ENCODE measurements at regions not wholly inside any gene's neighbourhood (a gene's known extent, or its start where the extent isn't known, plus 50 kb on each side); places are given as distances from the start of the nearest gene placed in this dataset.

GRCh38 chr7:119033641-119034040 is 809.1 kb downstream of the ANKRD7 start:
- no peak for TF ChIP-seq POLR2A (IDR thresholded peaks at IDR 0.05)
- intact Hi-C loops (cut with DNase I) = no loop called here
- 52 to 72% (median 58%) methylated on average over 3 of the region's 3 CpGs for WGBS, 4 donors
- Histone ChIP-seq H3K4me3 (no peak overlapping the region), H3K27me3 (no peaks in the 10 kb centered on the region), H3K9me3 (peaks cover 0 to 17% (median 0%) of the 10 kb centered on the region in 12 donors), H3K4me1 (no peaks in the 10 kb centered on the region), H3K36me3 (no peaks in the 10 kb centered on the region), H3K27ac (no peak overlapping the region)
- DNase-seq (no peak), ATAC-seq (no peak)

- no peaks in the 10 kb centered on the region for H3K27me3 ChIP-seq
- no peak for DNase-seq
- H3K4me3 ChIP-seq = no peak overlapping the region
- H3K27ac ChIP-seq = no peak overlapping the region
- intact Hi-C loops (cut with DNase I) = no loop called here
- H3K9me3 ChIP-seq = peaks cover 0 to 7% (median 0%) of the 10 kb centered on the region in 12 donors
- no peak for ATAC-seq
- no peaks in the 10 kb centered on the region for H3K36me3 ChIP-seq
- TF ChIP-seq POLR2A (IDR thresholded peaks at IDR 0.05) (no peak), CTCF (IDR thresholded peaks at IDR 0.05) (no peak)
- no peaks in the 10 kb centered on the region for H3K4me1 ChIP-seq
- WGBS, 4 donors = 48 to 64% (median 56%) methylated on average over 2 of the region's 2 CpGs
These were observed 813.4 kb downstream of the ANKRD7 start for GRCh38 chr7:119037941-119038340.

GRCh38 chr7:119046068-119046467 is 821.6 kb downstream of the ANKRD7 start:
- no peak overlapping the region for H3K27ac ChIP-seq
- ATAC-seq (no peak), DNase-seq (no peak)
- no peaks in the 10 kb centered on the region for H3K36me3 ChIP-seq
- no peaks in the 10 kb centered on the region for H3K4me1 ChIP-seq
- peaks cover 0 to 2% (median 0%) of the 10 kb centered on the region in 12 donors for H3K9me3 ChIP-seq
- TF ChIP-seq POLR2A (IDR thresholded peaks at IDR 0.05) (no peak), CTCF (IDR thresholded peaks at IDR 0.05) (no peak)
- H3K4me3 ChIP-seq = no peak overlapping the region
- intact Hi-C loops (cut with DNase I) = no loop called here
- H3K27me3 ChIP-seq = no peaks in the 10 kb centered on the region
- WGBS, 4 donors = 92 to 100% (median 95%) methylated on average over 1 of the region's 1 CpG

- no peaks in the 10 kb centered on the region for H3K27me3 ChIP-seq
- intact Hi-C loops (cut with DNase I) = no loop called here
- no peak for TF ChIP-seq POLR2A (IDR thresholded peaks at IDR 0.05)
- TF ChIP-seq CTCF (IDR thresholded peaks at IDR 0.05) = no peak
- DNase-seq (no peak), ATAC-seq (no peak)
- H3K9me3 ChIP-seq = peaks cover 0 to 4% (median 0%) of the 10 kb centered on the region in 12 donors
- 78 to 84% (median 83%) methylated on average over 4 of the region's 4 CpGs for WGBS, 4 donors
- H3K36me3 ChIP-seq = no peaks in the 10 kb centered on the region
- no peak overlapping the region for H3K4me3 ChIP-seq
- H3K4me1 ChIP-seq = no peaks in the 10 kb centered on the region
- no peak overlapping the region for H3K27ac ChIP-seq
These were observed 841.5 kb downstream of the ANKRD7 start for GRCh38 chr7:119065966-119066365.

GRCh38 chr7:119086026-119086425 is 861.5 kb downstream of the ANKRD7 start:
- WGBS, 4 donors = 72 to 88% (median 83%) methylated on average over 1 of the region's 1 CpG
- TF ChIP-seq CTCF (IDR thresholded peaks at IDR 0.05) = no peak
- TF ChIP-seq POLR2A (IDR thresholded peaks at IDR 0.05) = no peak
- no peaks in the 10 kb centered on the region for H3K27me3 ChIP-seq
- no peak overlapping the region for H3K27ac ChIP-seq
- H3K9me3 ChIP-seq = peaks cover 0 to 9% (median 2%) of the 10 kb centered on the region in 12 donors
- no peak for ATAC-seq
- DNase-seq = no peak
- no peak overlapping the region for H3K4me3 ChIP-seq
- no peaks in the 10 kb centered on the region for H3K4me1 ChIP-seq
- intact Hi-C loops (cut with DNase I) = no loop called here
- H3K36me3 ChIP-seq = no peaks in the 10 kb centered on the region

Data from heart left ventricle (tissue), 16 donors.